ENCODE measurements at regions not wholly inside any gene's neighbourhood (a gene's known extent, or its start where the extent isn't known, plus 50 kb on each side); places are given as distances from the start of the nearest gene placed in this dataset.

- DNase-seq (ENCODE audit: low read depth) = no peak
- TF ChIP-seq CTCF (IDR thresholded peaks at IDR 0.05; ENCODE audit: low read depth, low read length, missing control alignments) = no peak
- H3K4me3 ChIP-seq (ENCODE audit: low read depth, low read length) = no peak overlapping the region
Measured at GRCh38 chr10:4256971-4257370, 472.0 kb upstream of the KLF6 start.

DNA sequence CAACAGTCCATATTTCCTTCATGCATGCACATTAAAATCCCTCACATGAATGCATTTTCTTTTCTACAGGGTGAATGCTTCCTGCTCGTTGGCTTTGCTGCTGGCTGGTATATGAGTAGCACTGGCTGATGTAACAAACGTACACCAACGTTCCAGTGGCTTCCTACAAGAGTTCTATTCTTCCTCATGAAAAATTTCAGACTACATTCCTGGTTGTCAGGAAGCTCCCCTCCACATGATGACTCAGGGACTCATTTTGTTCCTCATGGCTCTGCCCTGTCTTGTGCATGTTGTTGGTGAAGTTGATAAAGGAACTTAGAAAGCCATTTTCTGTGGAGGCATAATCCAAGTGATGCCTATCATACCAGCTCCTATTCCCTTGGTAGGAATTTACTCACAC is 470.7 kb upstream of the KLF6 start:
- DNase-seq (ENCODE audit: low read depth) = no peak
- no peak for TF ChIP-seq CTCF (IDR thresholded peaks at IDR 0.05; ENCODE audit: low read depth, low read length, missing control alignments)

DNA sequence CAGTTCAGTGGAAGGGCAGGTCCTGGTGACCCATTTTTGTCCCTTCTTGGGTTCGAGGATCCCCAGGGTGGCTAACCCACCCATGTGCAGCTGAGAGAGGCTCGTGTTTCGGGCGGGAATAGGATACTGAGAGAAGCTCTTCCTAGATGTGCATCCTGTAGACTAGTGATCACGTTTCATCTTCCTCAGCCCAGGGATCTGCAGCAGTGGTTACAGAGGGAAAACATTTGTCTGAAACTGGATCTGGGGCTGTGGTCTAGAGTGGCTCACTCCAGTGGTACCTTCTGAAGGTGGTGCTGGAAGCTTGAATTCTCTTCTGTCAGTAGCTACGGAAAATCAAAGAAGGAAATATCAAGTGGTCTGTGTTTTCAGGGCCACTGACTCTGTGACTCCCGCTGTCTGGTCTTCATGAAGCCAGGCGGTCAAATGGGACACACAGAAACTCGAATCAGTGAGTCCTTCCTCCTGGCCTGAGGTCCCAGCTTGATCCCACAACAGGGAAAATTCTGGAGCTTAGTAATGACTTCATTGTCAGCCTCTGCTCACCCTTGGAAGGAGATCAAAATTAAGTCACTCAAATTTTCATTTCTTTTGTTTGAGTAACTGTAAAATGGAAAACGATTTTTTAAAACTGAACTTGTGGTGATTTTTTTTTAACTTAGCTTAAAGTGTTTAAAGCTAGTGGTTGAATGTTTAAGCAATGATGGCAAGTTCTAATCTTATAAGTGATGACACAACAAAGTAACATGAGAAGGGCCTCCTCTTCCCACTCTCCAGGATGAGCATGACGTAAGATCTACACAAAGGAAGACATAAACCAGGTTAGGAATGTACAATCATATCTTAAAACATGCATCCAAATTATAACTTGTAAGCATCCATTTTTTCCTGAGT is 469.3 kb upstream of the KLF6 start:
- TF ChIP-seq CTCF (IDR thresholded peaks at IDR 0.05; ENCODE audit: low read depth, low read length, missing control alignments) = no peak
- H3K4me3 ChIP-seq (ENCODE audit: low read depth, low read length) = no peak overlapping the region
- no peak for DNase-seq (ENCODE audit: low read depth)

More for the DNA sequence above, 470.7 kb upstream of the KLF6 start:
- no peak overlapping the region for H3K4me3 ChIP-seq (ENCODE audit: low read depth, low read length)

- no peak for TF ChIP-seq CTCF (IDR thresholded peaks at IDR 0.05; ENCODE audit: low read depth, low read length, missing control alignments)
- DNase-seq (ENCODE audit: low read depth) = no peak
- H3K4me3 ChIP-seq (ENCODE audit: low read depth, low read length) = no peak overlapping the region
Measured at GRCh38 chr10:4252701-4253100, 467.7 kb upstream of the KLF6 start.

GRCh38 chr10:4250587-4250887 is 465.5 kb upstream of the KLF6 start:
- no peak overlapping the region for H3K4me3 ChIP-seq (ENCODE audit: low read depth, low read length)
- no peak for TF ChIP-seq CTCF (IDR thresholded peaks at IDR 0.05; ENCODE audit: low read depth, low read length, missing control alignments)
- no peak for DNase-seq (ENCODE audit: low read depth)

DNA sequence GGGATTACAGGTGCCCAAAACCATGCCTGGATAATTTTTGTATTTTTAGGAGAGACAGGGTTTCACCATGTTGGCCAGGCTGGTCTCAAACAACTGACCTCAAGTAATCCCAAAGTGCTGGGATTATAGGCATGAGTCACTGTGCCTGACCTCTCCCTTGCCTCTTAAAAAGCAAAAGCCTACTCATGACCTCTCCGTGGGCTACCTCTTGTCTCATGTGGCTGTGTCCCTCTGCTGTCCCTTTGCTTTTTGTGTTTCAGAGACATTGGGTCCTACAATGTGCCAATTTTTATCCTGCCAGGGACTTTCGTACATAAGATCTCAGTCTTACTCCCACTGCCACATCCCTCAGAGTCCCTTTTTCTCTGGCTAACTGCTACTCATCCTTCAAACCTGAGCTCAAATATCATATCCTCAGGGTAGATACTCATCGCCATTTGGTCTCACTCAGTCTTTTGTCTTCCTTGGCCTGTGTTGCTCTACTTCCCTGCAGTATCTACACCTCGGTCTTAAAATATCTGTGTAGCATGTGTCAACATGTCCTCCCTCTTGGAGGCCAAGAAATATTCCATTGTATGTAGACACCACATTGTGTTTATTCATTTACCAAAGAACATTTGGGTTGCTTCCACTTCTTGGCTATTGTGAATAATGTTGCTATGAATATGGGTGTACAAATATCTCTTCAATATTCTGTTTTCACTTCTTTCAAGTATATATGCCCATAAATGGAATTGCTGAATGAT is 465.0 kb upstream of the KLF6 start:
- DNase-seq (ENCODE audit: low read depth) = no peak
- H3K4me3 ChIP-seq (ENCODE audit: low read depth, low read length) = no peak overlapping the region
- TF ChIP-seq CTCF (IDR thresholded peaks at IDR 0.05; ENCODE audit: low read depth, low read length, missing control alignments) = no peak

Measured in GM12864 (cell line).